Keratinocyte (primary cell): ENCODE measurements at regions not wholly inside any gene's neighbourhood (a gene's known extent, or its start where the extent isn't known, plus 50 kb on each side); places are given as distances from the start of the nearest gene placed in this dataset.

ENCODE experiments used
- CTCF ChIP-seq, 3 experiments: IDR thresholded peaks in 1 of 3; conservative IDR thresholded peaks in 1 of 3; optimal IDR thresholded peaks in 1 of 3; 2 replicates in 2 of 3; 3 replicates in 1 of 3; pipeline versions ENCODE3 to v1.5.1; 2011; ENCODE audit warnings: low read length in 3 of 3, mild to moderate bottlenecking in 3 of 3, moderate library complexity in 2 of 3, control low read depth in 1 of 3, inconsistent platforms in 1 of 3; ENCODE audit not compliant: insufficient read depth in 2 of 3; ENCODE audit errors: extremely low read depth in 1 of 3
- EZH2 ChIP-seq: IDR thresholded peaks from one replicate; pipeline ENCODE4 v1.6.1; 2012; ENCODE audit warnings: inconsistent platforms, mild to moderate bottlenecking, low read length, moderate library complexity

- TF ChIP-seq CTCF (optimal IDR thresholded peaks at IDR 0.05 in 1 of 3, IDR thresholded peaks at IDR 0.05 in 1 of 3, conservative IDR thresholded peaks at IDR 0.05 in 1 of 3; ENCODE audit: extremely low read depth in 1 of 3, insufficient read depth in 2 of 3, low read length in 3 of 3) (no peak), EZH2 (no peak)
These were observed 96.7 kb upstream of the TMEM132E start for GRCh38 chr17:34482730-34483129.
